K562 (cell line): ENCODE measurements at regions not wholly inside any gene's neighbourhood (a gene's known extent, or its start where the extent isn't known, plus 50 kb on each side); places are given as distances from the start of the nearest gene placed in this dataset.

Experiments
- ATAC-seq: fragments of 200-7000 bp; cut with Tn5 transposase; 3 replicates; pipeline ENCODE4 v1.9.1; 2020; ENCODE audit warnings: moderate library complexity
- BruUV-seq: library from RNA; stranded (reverse); fragments of 400-500 nt; replicated peaks from 2 replicates; lab custom pipeline; 2021; lab: Mats Ljungman, UMichigan
- CTCF ChIA-PET: fragments of 300-600 bp; formaldehyde crosslinking; extraction: SDS; loops from one replicate; lab custom pipeline; 2021; ENCODE audit warnings: low intra/inter-chr PET ratio; lab: Yijun Ruan, JAX
- POLR2A ChIA-PET: fragments of 300-600, 350-650 bp; sonication (Branson Sonifier 250); formaldehyde crosslinking; extraction: SDS; loops from one replicate; lab custom pipeline; 2021; ENCODE audit warnings: antibody characterized with exemption, inconsistent platforms; lab: Yijun Ruan, JAX
- DNase-seq, 4 experiments: peaks; one replicate each; pipeline versions ENCODE4 v3.0.0 to v3.0.0-alpha.2; 2011 to 2018; ENCODE audit warnings: low spot score in 3 of 4, mixed read lengths in 3 of 4; ENCODE audit errors: extremely low read depth in 1 of 4
- FAIRE-seq: peaks from 2 replicates; lab custom pipeline; 2011; peaks lifted over from hg19 to GRCh38; lab: Jason Lieb, UNC
- H2AFZ ChIP-seq: 2 replicates; pipeline ENCODE4 v1.6.0; 2011; ENCODE audit warnings: low read depth, low read length, control low read depth, inconsistent platforms
- H3K27ac ChIP-seq: fragments of 200-600 bp; 3 replicates; pipeline ENCODE4 v1.8.0; 2011; ENCODE audit warnings: low read depth, mild to moderate bottlenecking, control low read depth, inconsistent platforms, low read length, moderate library complexity, mixed read lengths; ENCODE audit errors: extremely low read depth
- H3K27me3 ChIP-seq, 2 experiments: fragments of 300-600 bp in 1 of 2; 2 replicates in 1 of 2; 3 replicates in 1 of 2; pipeline versions ENCODE4 v1.6.0 to v1.8.0; 2011; ENCODE audit warnings: inconsistent platforms in 2 of 2, low read length in 2 of 2, mild to moderate bottlenecking in 1 of 2, mixed read lengths in 1 of 2, moderate library complexity in 1 of 2; ENCODE audit not compliant: control insufficient read depth in 2 of 2, insufficient read depth in 2 of 2
- H3K36me3 ChIP-seq: fragments of 300-600 bp; 3 replicates; pipeline ENCODE4 v1.8.0; 2011; ENCODE audit warnings: mild to moderate bottlenecking, low read length, inconsistent platforms; ENCODE audit not compliant: control insufficient read depth, insufficient read depth
- H3K4me1 ChIP-seq, 2 experiments: fragments of 200-600 bp in 1 of 2; replicated peaks in 1 of 2; 2 replicates in 1 of 2; 3 replicates in 1 of 2; pipeline versions ENCODE4 v1.5.1 to v1.8.0; 2011; ENCODE audit warnings: inconsistent platforms in 2 of 2, low read length in 2 of 2, mild to moderate bottlenecking in 1 of 2, mixed read lengths in 1 of 2, moderate library complexity in 1 of 2; ENCODE audit not compliant: control insufficient read depth in 2 of 2, insufficient read depth in 2 of 2
- H3K4me2 ChIP-seq: 2 replicates; pipeline ENCODE4 v1.6.1; 2011; ENCODE audit warnings: low read length, control low read depth, inconsistent platforms, mixed read lengths; ENCODE audit not compliant: insufficient read depth
- H3K4me3 ChIP-seq: fragments of 200-600 bp; sonication (generic), shearing (Covaris generic); 2 replicates; pipeline ENCODE4 v1.5.1; 2016; ENCODE audit warnings: control low read depth, inconsistent platforms
- H3K79me2 ChIP-seq: fragments of 200-600 bp; 3 replicates; pipeline ENCODE4 v1.8.0; 2011; ENCODE audit warnings: low read length, inconsistent platforms; ENCODE audit not compliant: control insufficient read depth, insufficient read depth
- H3K9ac ChIP-seq, 2 experiments: 2 replicates each; pipeline versions ENCODE4 v1.6.0 to v1.6.1; 2011; ENCODE audit warnings: low read depth in 2 of 2, low read length in 2 of 2, control low read depth in 1 of 2, inconsistent platforms in 1 of 2, mild to moderate bottlenecking in 1 of 2, mixed read lengths in 1 of 2; ENCODE audit not compliant: insufficient read depth in 1 of 2
- H3K9me1 ChIP-seq: one replicate; pipeline ENCODE4 v1.6.0; 2011; ENCODE audit warnings: inconsistent platforms, mild to moderate bottlenecking, low read length, moderate library complexity; ENCODE audit not compliant: control insufficient read depth, insufficient read depth
- H3K9me3 ChIP-seq: replicated peaks from 2 replicates; pipeline ENCODE4 v1.5.1; 2011; ENCODE audit warnings: low read depth, low read length, inconsistent platforms; ENCODE audit not compliant: control insufficient read depth, insufficient read depth
- H4K20me1 ChIP-seq: replicated peaks from 2 replicates; pipeline ENCODE4 v1.6.1; 2011; ENCODE audit warnings: low read length, inconsistent platforms, mixed read lengths; ENCODE audit not compliant: control insufficient read depth, insufficient read depth
- BRCA1 ChIP-seq, 2 experiments: fragments of 450-650 bp in 1 of 2; sonication (generic) in 1 of 2; formaldehyde crosslinking in 1 of 2; IDR thresholded peaks; 2 replicates each; pipeline versions ENCODE4 v1.5.0 to v1.6.1; 2017 to 2020; ENCODE audit warnings: mild to moderate bottlenecking in 1 of 2, missing genetic modification reagents in 1 of 2
- KDM1A ChIP-seq, 2 experiments: fragments of 450-650 bp; IDR thresholded peaks; 2 replicates each; pipeline ENCODE4 v1.6.1; 2016; ENCODE audit warnings: mild to moderate bottlenecking in 2 of 2
- MIER1 ChIP-seq: fragments of 450-650 bp; IDR thresholded peaks from 2 replicates; pipeline ENCODE4 v1.6.1; 2016; ENCODE audit warnings: antibody characterized with exemption, mild to moderate bottlenecking, low read depth
- MYC ChIP-seq, 2 experiments: fragments of 250-450 bp in 1 of 2; sonication (Bioruptor Pico) in 1 of 2; IDR thresholded peaks; 2 replicates each; pipeline versions ENCODE4 v1.5.1 to v1.6.1; 2012 to 2021; ENCODE audit warnings: low read depth in 2 of 2, borderline replicate concordance in 1 of 2, improper control_type of control experiment in 1 of 2, low read length in 1 of 2, mild to moderate bottlenecking in 1 of 2, moderate library complexity in 1 of 2
- NFATC3 ChIP-seq: fragments of 450-650 bp; IDR thresholded peaks from 2 replicates; pipeline ENCODE4 v1.6.1; 2017; ENCODE audit warnings: mild to moderate bottlenecking
- NFRKB ChIP-seq: fragments of 450-650 bp; IDR thresholded peaks from 2 replicates; pipeline ENCODE4 v1.6.1; 2016; ENCODE audit warnings: low read depth
- POLR2B ChIP-seq: fragments of 450-650 bp; IDR thresholded peaks from 2 replicates; pipeline ENCODE4 v1.6.1; 2018; ENCODE audit warnings: low read depth; ENCODE audit not compliant: partially characterized antibody
- PTBP1 ChIP-seq: fragments of 200-400 bp; formaldehyde crosslinking; IDR thresholded peaks from 2 replicates; pipeline ENCODE4 v1.6.1; 2017; ENCODE audit warnings: low read depth, low read length
- RBFOX2 ChIP-seq: fragments of 200-400 bp; formaldehyde crosslinking; IDR thresholded peaks from 2 replicates; pipeline ENCODE4 v1.6.1; 2017; ENCODE audit warnings: low read depth, mild to moderate bottlenecking, low read length, moderate library complexity
- SRSF7 ChIP-seq: fragments of 200-400 bp; formaldehyde crosslinking; optimal IDR thresholded peaks from 2 replicates; pipeline ENCODE3; 2017; ENCODE audit warnings: mild to moderate bottlenecking, low read depth, low read length
- XRCC3 ChIP-seq: fragments of 450-650 bp; IDR thresholded peaks from 2 replicates; pipeline ENCODE4 v1.6.1; 2017; ENCODE audit warnings: mild to moderate bottlenecking, moderate library complexity
- ZNF444 ChIP-seq: fragments of 250-450 bp; sonication (Bioruptor Pico); IDR thresholded peaks from 2 replicates; pipeline ENCODE4 v1.4.0; 2020; ENCODE audit warnings: mild to moderate bottlenecking, moderate library complexity
- ZNF79 ChIP-seq: fragments of 250-450 bp; sonication (Bioruptor Pico); IDR thresholded peaks from 2 replicates; pipeline ENCODE4 v1.4.0; 2020; ENCODE audit warnings: low read depth, mild to moderate bottlenecking, moderate library complexity
- WGBS: fragments of 100-300 bp; shearing (Covaris generic); methylation state at CpG from one replicate; pipeline ENCODE4 v1.1.6; 2016; ENCODE audit warnings: low coverage, mixed read lengths; ENCODE audit not compliant: insufficient coverage; ENCODE audit errors: missing lambda C conversion rate; 5-methylcytosine and 5-hydroxymethylcytosine counted together
- in situ Hi-C: fragments of 300-500 bp; cut with MboI; formaldehyde crosslinking; loops from 4 replicates; pipeline ENCODE4 v1.15.0; 2018; ENCODE audit warnings: inconsistent platforms, mixed read lengths
- intact Hi-C: fragments of 100-400 bp; cut with micrococcal nuclease; formaldehyde crosslinking; loops from 2 replicates; pipeline ENCODE4 v1.14.2; 2022
- TF ChIP-seq, protein P1 (sequence below): sonication (generic); formaldehyde crosslinking; IDR thresholded peaks from 2 replicates; pipeline ENCODE4 v1.8.0; 2022; ENCODE audit warnings: mild to moderate bottlenecking, missing genetic modification reagents
- TF ChIP-seq, protein P2 (sequence below), 2 experiments: fragments of 250-450 bp in 1 of 2; fragments of 450-650 bp in 1 of 2; sonication (Bioruptor Pico) in 1 of 2; IDR thresholded peaks; 2 replicates each; pipeline versions ENCODE4 v1.6.1 to v1.8.0; 2016 to 2021; ENCODE audit warnings: mild to moderate bottlenecking in 2 of 2, moderate library complexity in 2 of 2, missing compliant biosample characterization in 1 of 2, missing genetic modification characterization in 1 of 2
- TF ChIP-seq, protein P3 (sequence below): IDR thresholded peaks from 2 replicates; pipeline ENCODE4 v1.6.1; 2011; ENCODE audit warnings: borderline replicate concordance, low read depth, mild to moderate bottlenecking, moderate library complexity, low read length; ENCODE audit not compliant: insufficient read depth, poor library complexity, severe bottlenecking
- TF ChIP-seq, protein P4 (sequence below): fragments of 450-650 bp; formaldehyde crosslinking; IDR thresholded peaks from 2 replicates; pipeline ENCODE4 v1.4.0; 2022; ENCODE audit warnings: missing genetic modification characterization

DNA sequence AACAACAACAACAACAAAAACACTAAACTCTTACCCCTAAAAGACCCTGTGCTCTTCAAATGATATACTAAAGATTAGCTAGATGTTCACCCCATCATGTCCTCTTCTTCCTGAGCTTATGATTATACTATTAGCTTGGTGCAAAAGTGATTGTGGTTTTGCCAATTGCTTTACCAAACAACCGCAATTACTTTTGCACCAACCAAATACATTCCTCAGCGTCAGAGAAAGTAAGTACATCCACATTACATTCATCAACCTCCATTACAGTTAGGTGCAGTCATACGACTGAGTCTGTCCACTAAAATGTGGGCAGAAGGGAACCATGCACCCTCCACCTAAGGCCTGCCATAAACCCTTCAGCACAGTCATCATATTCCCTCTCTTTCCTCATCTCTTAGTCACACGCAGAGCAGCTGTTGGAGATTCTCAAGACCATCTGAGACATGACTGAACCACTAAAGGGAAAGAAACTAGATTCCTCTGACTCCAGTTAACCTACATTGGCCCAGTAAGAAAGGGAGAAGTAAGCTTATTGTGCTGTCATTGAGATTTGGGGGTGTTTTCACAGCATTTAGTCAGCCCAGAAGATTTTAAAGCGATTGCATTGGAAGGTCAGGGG is 181.6 kb upstream of the TLE4 start:
- FAIRE-seq = no peak
- no peak for ATAC-seq
- Histone ChIP-seq H3K27me3 (no peaks in the 10 kb centered on the region), H3K27ac (no peak overlapping the region), H4K20me1 (no peaks in the 10 kb centered on the region), H3K79me2 (no peaks in the 10 kb centered on the region), H2AFZ (no peak overlapping the region), H3K4me1 (no peaks in the 10 kb centered on the region), H3K36me3 (no peaks in the 10 kb centered on the region), H3K4me3 (no peak overlapping the region), H3K4me2 (no peak overlapping the region), H3K9me1 (no peaks in the 10 kb centered on the region), H3K9me3 (no peaks in the 10 kb centered on the region), H3K9ac (no peak overlapping the region)
- in situ Hi-C loops (no loop called here), intact Hi-C loops (no loop called here)
- no TSS peak for BruUV-seq
- WGBS = 2% methylated on average over 5 of the region's 5 CpGs
- CTCF ChIA-PET = no interaction called here
- DNase-seq = no peak
- POLR2A ChIA-PET = no interaction called here
- TF ChIP-seq ZNF79 (CRISPR knock-in tag) (no peak), KDM1A (IDR thresholded peaks at IDR 0.05) (no peak), MYC (IDR thresholded peaks at IDR 0.05; ENCODE audit: low read depth, low read length) (no peak), MYC (CRISPR knock-in tag; IDR thresholded peaks at IDR 0.05; ENCODE audit: borderline replicate concordance, low read depth) (no peak), PTBP1 (no peak), RBFOX2 (no peak), POLR2B (no peak), XRCC3 (no peak), MIER1 (no peak), ZNF444 (no peak), NFRKB (no peak), BRCA1 (IDR thresholded peaks at IDR 0.05) (no peak), BRCA1 (CRISPR knock-in tag; IDR thresholded peaks at IDR 0.05) (no peak), NFATC3 (no peak), SRSF7 (no peak)
- TF ChIP-seq, protein P1, sequence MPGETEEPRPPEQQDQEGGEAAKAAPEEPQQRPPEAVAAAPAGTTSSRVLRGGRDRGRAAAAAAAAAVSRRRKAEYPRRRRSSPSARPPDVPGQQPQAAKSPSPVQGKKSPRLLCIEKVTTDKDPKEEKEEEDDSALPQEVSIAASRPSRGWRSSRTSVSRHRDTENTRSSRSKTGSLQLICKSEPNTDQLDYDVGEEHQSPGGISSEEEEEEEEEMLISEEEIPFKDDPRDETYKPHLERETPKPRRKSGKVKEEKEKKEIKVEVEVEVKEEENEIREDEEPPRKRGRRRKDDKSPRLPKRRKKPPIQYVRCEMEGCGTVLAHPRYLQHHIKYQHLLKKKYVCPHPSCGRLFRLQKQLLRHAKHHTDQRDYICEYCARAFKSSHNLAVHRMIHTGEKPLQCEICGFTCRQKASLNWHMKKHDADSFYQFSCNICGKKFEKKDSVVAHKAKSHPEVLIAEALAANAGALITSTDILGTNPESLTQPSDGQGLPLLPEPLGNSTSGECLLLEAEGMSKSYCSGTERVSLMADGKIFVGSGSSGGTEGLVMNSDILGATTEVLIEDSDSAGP (CRISPR knock-in tag) = no peak
- TF ChIP-seq, protein P2, sequence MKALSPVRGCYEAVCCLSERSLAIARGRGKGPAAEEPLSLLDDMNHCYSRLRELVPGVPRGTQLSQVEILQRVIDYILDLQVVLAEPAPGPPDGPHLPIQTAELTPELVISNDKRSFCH (CRISPR knock-in tag; IDR thresholded peaks at IDR 0.05) = no peak
- TF ChIP-seq, protein P2 (tag; IDR thresholded peaks at IDR 0.05) = no peak
- TF ChIP-seq, protein P3, sequence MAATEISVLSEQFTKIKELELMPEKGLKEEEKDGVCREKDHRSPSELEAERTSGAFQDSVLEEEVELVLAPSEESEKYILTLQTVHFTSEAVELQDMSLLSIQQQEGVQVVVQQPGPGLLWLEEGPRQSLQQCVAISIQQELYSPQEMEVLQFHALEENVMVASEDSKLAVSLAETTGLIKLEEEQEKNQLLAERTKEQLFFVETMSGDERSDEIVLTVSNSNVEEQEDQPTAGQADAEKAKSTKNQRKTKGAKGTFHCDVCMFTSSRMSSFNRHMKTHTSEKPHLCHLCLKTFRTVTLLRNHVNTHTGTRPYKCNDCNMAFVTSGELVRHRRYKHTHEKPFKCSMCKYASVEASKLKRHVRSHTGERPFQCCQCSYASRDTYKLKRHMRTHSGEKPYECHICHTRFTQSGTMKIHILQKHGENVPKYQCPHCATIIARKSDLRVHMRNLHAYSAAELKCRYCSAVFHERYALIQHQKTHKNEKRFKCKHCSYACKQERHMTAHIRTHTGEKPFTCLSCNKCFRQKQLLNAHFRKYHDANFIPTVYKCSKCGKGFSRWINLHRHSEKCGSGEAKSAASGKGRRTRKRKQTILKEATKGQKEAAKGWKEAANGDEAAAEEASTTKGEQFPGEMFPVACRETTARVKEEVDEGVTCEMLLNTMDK = no peak
- TF ChIP-seq, protein P4, sequence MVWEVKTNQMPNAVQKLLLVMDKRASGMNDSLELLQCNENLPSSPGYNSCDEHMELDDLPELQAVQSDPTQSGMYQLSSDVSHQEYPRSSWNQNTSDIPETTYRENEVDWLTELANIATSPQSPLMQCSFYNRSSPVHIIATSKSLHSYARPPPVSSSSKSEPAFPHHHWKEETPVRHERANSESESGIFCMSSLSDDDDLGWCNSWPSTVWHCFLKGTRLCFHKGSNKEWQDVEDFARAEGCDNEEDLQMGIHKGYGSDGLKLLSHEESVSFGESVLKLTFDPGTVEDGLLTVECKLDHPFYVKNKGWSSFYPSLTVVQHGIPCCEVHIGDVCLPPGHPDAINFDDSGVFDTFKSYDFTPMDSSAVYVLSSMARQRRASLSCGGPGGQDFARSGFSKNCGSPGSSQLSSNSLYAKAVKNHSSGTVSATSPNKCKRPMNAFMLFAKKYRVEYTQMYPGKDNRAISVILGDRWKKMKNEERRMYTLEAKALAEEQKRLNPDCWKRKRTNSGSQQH (CRISPR knock-in tag) = no peak
